Gastroesophageal sphincter (tissue), 4 donors: ENCODE measurements at regions not wholly inside any gene's neighbourhood (a gene's known extent, or its start where the extent isn't known, plus 50 kb on each side); places are given as distances from the start of the nearest gene placed in this dataset.

Experiments
- ATAC-seq: fragments of 150-250 bp; one replicate; pipeline ENCODE4 v1.9.1; 2016; ENCODE audit warnings: mild to moderate bottlenecking, moderate library complexity
- H3K27ac ChIP-seq, 4 donors: fragments of 200-600 bp; sonication (generic) in 3 of 4; 1 replicate in 3 of 4; 2 replicates in 1 of 4; pipeline ENCODE4 v1.5.1; 2016 to 2019
- H3K27me3 ChIP-seq: fragments of 200-600 bp; sonication (generic); one replicate; pipeline ENCODE4 v1.5.1; 2019
- H3K36me3 ChIP-seq, 2 donors: fragments of 200-600 bp; sonication (generic); one replicate each; pipeline ENCODE4 v1.5.1; 2019; ENCODE audit warnings: control low read depth in 1 of 2
- H3K4me1 ChIP-seq, 3 donors: fragments of 200-600 bp; sonication (generic); 1 replicate in 2 of 3; 2 replicates in 1 of 3; pipeline ENCODE4 v1.5.1; 2016 to 2019; ENCODE audit warnings: control low read depth in 2 of 3
- H3K4me3 ChIP-seq, 2 donors: fragments of 200-600 bp; sonication (generic); one replicate each; pipeline ENCODE4 v1.5.1; 2019; ENCODE audit warnings: mild to moderate bottlenecking in 1 of 2, moderate library complexity in 1 of 2
- H3K9me3 ChIP-seq, 3 donors: fragments of 200-600 bp; sonication (generic); one replicate each; pipeline ENCODE4 v1.5.1; 2017 to 2019; ENCODE audit warnings: control low read depth in 2 of 3
- CTCF ChIP-seq, 4 experiments: fragments of 200-600 bp in 2 of 4; fragments of 450-650 bp in 2 of 4; sonication (generic) in 1 of 4; IDR thresholded peaks; one replicate each; pipeline ENCODE4 v1.5.1; 2017 to 2019; ENCODE audit warnings: antibody characterized with exemption in 4 of 4, mild to moderate bottlenecking in 2 of 4, moderate library complexity in 2 of 4
- EP300 ChIP-seq: sonication (generic); formaldehyde crosslinking; IDR thresholded peaks from one replicate; pipeline ENCODE4 v1.6.1; 2017; ENCODE audit warnings: antibody characterized with exemption, mild to moderate bottlenecking
- POLR2A ChIP-seq, 2 donors: fragments of 450-650 bp; IDR thresholded peaks; one replicate each; pipeline ENCODE4 v1.6.1; 2017; ENCODE audit warnings: antibody characterized with exemption in 2 of 2, mild to moderate bottlenecking in 2 of 2, moderate library complexity in 1 of 2
- POLR2AphosphoS5 ChIP-seq: sonication (generic); formaldehyde crosslinking; IDR thresholded peaks from one replicate; pipeline ENCODE4 v1.6.1; 2017; ENCODE audit warnings: antibody characterized with exemption
- WGBS, 2 donors: methylation state at CpG; one replicate each; pipeline ENCODE4 v1.1.5; 2018; ENCODE audit warnings: low coverage in 1 of 2; 5-methylcytosine and 5-hydroxymethylcytosine counted together

- Histone ChIP-seq H3K4me3 (no peak overlapping the region), H3K27me3 (no peaks in the 10 kb centered on the region), H3K27ac (peak overlapping the region in 3 of 4 donors; percentile 14 to 39 (median 30)), H3K36me3 (no peaks in the 10 kb centered on the region), H3K4me1 (peaks cover 0 to 31% (median 7%) of the 10 kb centered on the region in 3 donors), H3K9me3 (peaks cover 0 to 11% (median 0%) of the 10 kb centered on the region in 3 donors)
- peak; percentile 58 for ATAC-seq
- WGBS, 2 donors = 9 to 32% methylated on average over 8 to 9 of the region's 9 CpGs
- peak; percentile 21 to 72 (median 60) for TF ChIP-seq CTCF (IDR thresholded peaks at IDR 0.05)
- no peak for TF ChIP-seq POLR2A (IDR thresholded peaks at IDR 0.05)
- peak; percentile 10 for TF ChIP-seq POLR2AphosphoS5
These were observed 112.3 kb upstream of the NFIA start for GRCh38 chr1:60969971-60970509.

GRCh38 chr1:60965280-60965854 is 117.0 kb upstream of the NFIA start:
- no peak overlapping the region for H3K27ac ChIP-seq
- no peak overlapping the region for H3K4me3 ChIP-seq
- H3K9me3 ChIP-seq = peaks cover 0 to 13% (median 0%) of the 10 kb centered on the region in 3 donors
- TF ChIP-seq POLR2AphosphoS5 (no peak), POLR2A (IDR thresholded peaks at IDR 0.05) (no peak), CTCF (IDR thresholded peaks at IDR 0.05) (no peak), EP300 (no peak)
- H3K27me3 ChIP-seq = no peaks in the 10 kb centered on the region
- H3K4me1 ChIP-seq = peaks cover 0 to 18% (median 6%) of the 10 kb centered on the region in 3 donors
- no peak for ATAC-seq
- no peaks in the 10 kb centered on the region for H3K36me3 ChIP-seq
- 100% methylated on average over 1 of the region's 2 CpGs; no CpG with 5 or more reads in 1 of the 2 donors for WGBS, 2 donors

- no peak for ATAC-seq
- TF ChIP-seq EP300 (no peak), POLR2A (IDR thresholded peaks at IDR 0.05) (no peak), POLR2AphosphoS5 (no peak), CTCF (IDR thresholded peaks at IDR 0.05) (no peak)
- H3K27ac ChIP-seq = no peak overlapping the region
- H3K36me3 ChIP-seq = no peaks in the 10 kb centered on the region
- H3K4me3 ChIP-seq = no peak overlapping the region
- 77 to 91% methylated on average over 4 to 6 of the region's 7 CpGs for WGBS, 2 donors
- H3K27me3 ChIP-seq = no peaks in the 10 kb centered on the region
- no peaks in the 10 kb centered on the region for H3K4me1 ChIP-seq
- peaks cover 0 to 13% (median 0%) of the 10 kb centered on the region in 3 donors for H3K9me3 ChIP-seq
These were observed 119.0 kb upstream of the NFIA start for GRCh38 chr1:60963167-60963940.

GRCh38 chr1:60960891-60961461 is 121.4 kb upstream of the NFIA start:
- no peak for ATAC-seq
- WGBS, 2 donors = 79 to 88% methylated on average over 2 of the region's 2 CpGs
- TF ChIP-seq POLR2AphosphoS5 (no peak), EP300 (no peak), CTCF (IDR thresholded peaks at IDR 0.05) (no peak), POLR2A (IDR thresholded peaks at IDR 0.05) (no peak)
- Histone ChIP-seq H3K27ac (no peak overlapping the region), H3K4me1 (no peaks in the 10 kb centered on the region), H3K9me3 (peaks cover 0 to 11% (median 0%) of the 10 kb centered on the region in 3 donors), H3K36me3 (no peaks in the 10 kb centered on the region), H3K4me3 (no peak overlapping the region), H3K27me3 (no peaks in the 10 kb centered on the region)
